ENCODE measurements at regions not wholly inside any gene's neighbourhood (a gene's known extent, or its start where the extent isn't known, plus 50 kb on each side); places are given as distances from the start of the nearest gene placed in this dataset.
"Not testable (repeated sequence)": the region's sequence is repeated elsewhere in the genome, so short reads cannot be mapped to it uniquely, and the experiment has no call there.

DNA sequence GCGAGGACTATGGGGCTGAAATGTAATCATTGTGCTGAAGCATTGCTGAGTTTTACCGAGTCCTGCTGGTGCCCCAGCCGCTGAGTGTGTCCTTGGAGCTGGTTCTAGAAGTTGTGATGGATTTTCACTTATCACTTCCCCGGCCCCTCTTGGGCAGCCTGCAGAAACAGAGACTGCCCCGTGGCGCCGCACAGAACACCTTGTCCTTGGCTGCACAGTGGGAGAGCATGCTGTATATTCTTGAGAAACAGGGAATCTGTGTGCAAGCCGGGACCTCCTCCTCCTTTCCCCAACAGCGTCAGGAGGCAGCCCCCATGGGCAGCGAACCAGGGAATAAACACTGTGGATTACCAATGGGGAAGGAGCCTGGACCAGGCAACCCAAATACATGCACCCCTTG lies 90.6 kb upstream of the RUFY1 start:
- H3K27me3 ChIP-seq (ENCODE audit: control insufficient read depth in 2 of 2, insufficient read depth in 2 of 2, low read length in 2 of 2), result no peaks in the 10 kb centered on the region
- H3K36me3 ChIP-seq (replicated peaks in 1 of 2; ENCODE audit: control insufficient read depth in 1 of 2, insufficient read depth in 2 of 2, low read length in 2 of 2), result no peaks in the 10 kb centered on the region
- Mint-ChIP-seq H3K4me1 (no peaks in the 10 kb centered on the region), H3K36me3 (no peaks in the 10 kb centered on the region), H3K27me3 (ENCODE audit: low read depth in 3 of 3) (peaks cover 0 to 13% (median 1%) of the 10 kb centered on the region in 3 donors), H3K9me3 (peaks cover 8 to 29% (median 22%) of the 10 kb centered on the region in 7 donors), H3K27ac (no peak overlapping the region), H3K4me3 (no peak overlapping the region)
- no peak overlapping the region for H3K9ac ChIP-seq (ENCODE audit: insufficient read depth, low read length, poor library complexity, severe bottlenecking)
- DNase-seq, result no peak
- no peaks in the 10 kb centered on the region for H3K79me2 ChIP-seq (ENCODE audit: insufficient read depth, low read length)
- WGBS (ENCODE audit: insufficient coverage), result 85% methylated on average over 7 of the region's 10 CpGs
- intact Hi-C loops (cut with micrococcal nuclease), result no loop called here
- H3K27ac ChIP-seq (ENCODE audit: low read depth in 1 of 2, low read length in 2 of 2), result no peak overlapping the region
- TF ChIP-seq, protein P1, sequence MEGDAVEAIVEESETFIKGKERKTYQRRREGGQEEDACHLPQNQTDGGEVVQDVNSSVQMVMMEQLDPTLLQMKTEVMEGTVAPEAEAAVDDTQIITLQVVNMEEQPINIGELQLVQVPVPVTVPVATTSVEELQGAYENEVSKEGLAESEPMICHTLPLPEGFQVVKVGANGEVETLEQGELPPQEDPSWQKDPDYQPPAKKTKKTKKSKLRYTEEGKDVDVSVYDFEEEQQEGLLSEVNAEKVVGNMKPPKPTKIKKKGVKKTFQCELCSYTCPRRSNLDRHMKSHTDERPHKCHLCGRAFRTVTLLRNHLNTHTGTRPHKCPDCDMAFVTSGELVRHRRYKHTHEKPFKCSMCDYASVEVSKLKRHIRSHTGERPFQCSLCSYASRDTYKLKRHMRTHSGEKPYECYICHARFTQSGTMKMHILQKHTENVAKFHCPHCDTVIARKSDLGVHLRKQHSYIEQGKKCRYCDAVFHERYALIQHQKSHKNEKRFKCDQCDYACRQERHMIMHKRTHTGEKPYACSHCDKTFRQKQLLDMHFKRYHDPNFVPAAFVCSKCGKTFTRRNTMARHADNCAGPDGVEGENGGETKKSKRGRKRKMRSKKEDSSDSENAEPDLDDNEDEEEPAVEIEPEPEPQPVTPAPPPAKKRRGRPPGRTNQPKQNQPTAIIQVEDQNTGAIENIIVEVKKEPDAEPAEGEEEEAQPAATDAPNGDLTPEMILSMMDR (IDR thresholded peaks at IDR 0.05), result no peak
- H4K20me1 ChIP-seq (ENCODE audit: insufficient read depth, low read length), result no peaks in the 10 kb centered on the region
- no peak overlapping the region for H2AFZ ChIP-seq (ENCODE audit: insufficient read depth, low read depth, low read length, poor library complexity, severe bottlenecking)
- peaks cover 13 to 19% of the 10 kb centered on the region in 2 donors for H3K9me3 ChIP-seq (replicated peaks in 1 of 2; ENCODE audit: control insufficient read depth in 1 of 2, insufficient read depth in 1 of 2, low read length in 2 of 2)
- H3K4me1 ChIP-seq (ENCODE audit: control insufficient read depth in 1 of 2, insufficient read depth in 2 of 2, low read length in 2 of 2), result no peaks in the 10 kb centered on the region
- H3K4me2 ChIP-seq (replicated peaks; ENCODE audit: extremely low read depth, low read length, poor library complexity, severe bottlenecking), result no peak overlapping the region
- no peak overlapping the region for H3K4me3 ChIP-seq (replicated peaks in 1 of 3; ENCODE audit: low read depth in 2 of 3, low read length in 3 of 3)

DNA sequence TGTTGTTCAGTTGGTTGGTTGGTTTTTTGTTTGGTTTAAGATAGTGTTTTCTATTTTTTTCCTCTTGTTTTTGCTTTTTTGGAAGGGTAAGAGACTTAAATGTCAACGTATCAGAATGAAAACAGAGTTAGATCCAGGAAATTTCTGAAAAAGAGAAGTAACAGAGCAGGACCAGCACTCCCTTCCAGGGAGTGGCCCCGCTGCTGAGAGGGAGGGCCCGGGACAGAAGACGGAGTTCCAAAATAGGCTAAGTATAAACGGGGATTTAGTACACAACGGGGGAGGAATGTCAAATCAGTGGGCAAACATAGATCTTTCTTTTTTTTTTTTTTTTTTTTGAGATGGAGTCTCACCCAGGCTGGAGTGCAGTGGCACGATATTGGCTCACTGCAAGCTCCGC lies 92.7 kb upstream of the RUFY1 start:
- 92% methylated on average over 2 of the region's 8 CpGs for WGBS (ENCODE audit: insufficient coverage)
- no peaks in the 10 kb centered on the region for H3K4me1 ChIP-seq (ENCODE audit: control insufficient read depth in 1 of 2, insufficient read depth in 2 of 2, low read length in 2 of 2)
- intact Hi-C loops (cut with micrococcal nuclease), result no loop called here
- peaks cover 1 to 12% (median 3%) of the 10 kb centered on the region in 3 donors for H3K27me3 Mint-ChIP-seq (ENCODE audit: low read depth in 3 of 3)
- H3K27ac Mint-ChIP-seq, result no peak overlapping the region
- no peak overlapping the region for H3K4me2 ChIP-seq (replicated peaks; ENCODE audit: extremely low read depth, low read length, poor library complexity, severe bottlenecking)
- H3K36me3 Mint-ChIP-seq, result no peaks in the 10 kb centered on the region
- DNase-seq, result no peak
- no peaks in the 10 kb centered on the region for H3K27me3 ChIP-seq (ENCODE audit: control insufficient read depth in 2 of 2, insufficient read depth in 2 of 2, low read length in 2 of 2)
- no peak overlapping the region for H2AFZ ChIP-seq (ENCODE audit: insufficient read depth, low read depth, low read length, poor library complexity, severe bottlenecking)
- TF ChIP-seq, protein P1 (IDR thresholded peaks at IDR 0.05), result no peak
- no peak overlapping the region for H3K4me3 ChIP-seq (replicated peaks in 1 of 3; ENCODE audit: low read depth in 2 of 3, low read length in 3 of 3)
- H3K36me3 ChIP-seq (replicated peaks in 1 of 2; ENCODE audit: control insufficient read depth in 1 of 2, insufficient read depth in 2 of 2, low read length in 2 of 2), result no peaks in the 10 kb centered on the region
- no peak overlapping the region for H3K9ac ChIP-seq (ENCODE audit: insufficient read depth, low read length, poor library complexity, severe bottlenecking)
- no peak overlapping the region for H3K27ac ChIP-seq (ENCODE audit: low read depth in 1 of 2, low read length in 2 of 2)
- H4K20me1 ChIP-seq (ENCODE audit: insufficient read depth, low read length), result no peaks in the 10 kb centered on the region
- peaks cover 13 to 28% of the 10 kb centered on the region in 2 donors for H3K9me3 ChIP-seq (replicated peaks in 1 of 2; ENCODE audit: control insufficient read depth in 1 of 2, insufficient read depth in 1 of 2, low read length in 2 of 2)
- H3K79me2 ChIP-seq (ENCODE audit: insufficient read depth, low read length), result no peaks in the 10 kb centered on the region
- peaks cover 18 to 45% (median 38%) of the 10 kb centered on the region in 7 donors for H3K9me3 Mint-ChIP-seq
- no peak overlapping the region for H3K4me3 Mint-ChIP-seq
- no peaks in the 10 kb centered on the region for H3K4me1 Mint-ChIP-seq

- DNase-seq; H3K27ac ChIP-seq (ENCODE audit: low read depth in 1 of 2, low read length in 2 of 2); H3K27ac Mint-ChIP-seq; H3K36me3 Mint-ChIP-seq; H3K36me3 ChIP-seq (replicated peaks in 1 of 2; ENCODE audit: control insufficient read depth in 1 of 2, insufficient read depth in 2 of 2, low read length in 2 of 2); H3K4me2 ChIP-seq (replicated peaks; ENCODE audit: extremely low read depth, low read length, poor library complexity, severe bottlenecking); H3K79me2 ChIP-seq (ENCODE audit: insufficient read depth, low read length); H2AFZ ChIP-seq (ENCODE audit: insufficient read depth, low read depth, low read length, poor library complexity, severe bottlenecking); H3K9ac ChIP-seq (ENCODE audit: insufficient read depth, low read length, poor library complexity, severe bottlenecking); H3K4me1 Mint-ChIP-seq; intact Hi-C loops (cut with micrococcal nuclease); H3K4me3 ChIP-seq (replicated peaks in 1 of 3; ENCODE audit: low read depth in 2 of 3, low read length in 3 of 3); H3K4me1 ChIP-seq (ENCODE audit: control insufficient read depth in 1 of 2, insufficient read depth in 2 of 2, low read length in 2 of 2); H3K27me3 ChIP-seq (ENCODE audit: control insufficient read depth in 2 of 2, insufficient read depth in 2 of 2, low read length in 2 of 2); H4K20me1 ChIP-seq (ENCODE audit: insufficient read depth, low read length); H3K4me3 Mint-ChIP-seq: not testable (repeated sequence)
- H3K9me3 ChIP-seq (replicated peaks in 1 of 2; ENCODE audit: control insufficient read depth in 1 of 2, insufficient read depth in 1 of 2, low read length in 2 of 2), result peaks cover 17 to 43% of the 10 kb centered on the region in 2 donors
- 91% methylated on average over 5 of the region's 15 CpGs for WGBS (ENCODE audit: insufficient coverage)
- Mint-ChIP-seq H3K9me3 (peaks cover 25 to 54% (median 50%) of the 10 kb centered on the region in 7 donors), H3K27me3 (ENCODE audit: low read depth in 3 of 3) (peaks cover 3 to 14% (median 6%) of the 10 kb centered on the region in 3 donors)
Measured at GRCh38 chr5:179456075-179456474, 94.3 kb upstream of the RUFY1 start.

All from CD14-positive monocyte (primary cell).